ENCODE measurements at regions not wholly inside any gene's neighbourhood (a gene's known extent, or its start where the extent isn't known, plus 50 kb on each side); places are given as distances from the start of the nearest gene placed in this dataset.

- Histone ChIP-seq H3K4me2 (no peak overlapping the region), H4K20me1 (ENCODE audit: insufficient read depth) (no peaks in the 10 kb centered on the region), H3K36me3 (replicated peaks in 1 of 2; ENCODE audit: control insufficient read depth in 1 of 2, insufficient read depth in 2 of 2, low read length in 1 of 2) (no peaks in the 10 kb centered on the region), H3K27ac (ENCODE audit: low read depth in 2 of 2, low read length in 1 of 2) (no peak overlapping the region), H3K9me2 (no peaks in the 10 kb centered on the region), H3K79me2 (ENCODE audit: insufficient read depth) (no peaks in the 10 kb centered on the region), H3K9ac (no peak overlapping the region), H3K27me3 (ENCODE audit: insufficient read depth) (no peaks in the 10 kb centered on the region), H3K9me3 (no peaks in the 10 kb centered on the region), H3F3A (replicated peaks; ENCODE audit: insufficient read depth) (no peaks in the 10 kb centered on the region), H3K4me3 (ENCODE audit: low read depth in 2 of 2, low read length in 1 of 2) (no peak overlapping the region), H3K4me1 (ENCODE audit: control insufficient read depth in 1 of 2, insufficient read depth in 2 of 2, low read depth in 1 of 2, low read length in 1 of 2) (peaks cover 0 to 7% of the 10 kb centered on the region in 2 experiments; a peak in 2 of 4 replicates), H2AFZ (ENCODE audit: low read depth) (no peak overlapping the region)
- no peak for TF ChIP-seq CTCF (IDR thresholded peaks at IDR 0.05)
- WGBS (ENCODE audit: low lambda C conversion rate) = 61% methylated on average over 7 of the region's 8 CpGs
- DNase-seq = no peak
- CTCF ChIA-PET = no interaction called here
- POLR2A ChIA-PET = no interaction called here
These were observed 323.5 kb downstream of the SIPA1L2 start for GRCh38 chr1:232306269-232306961.

- no peaks in the 10 kb centered on the region for H3K36me3 ChIP-seq (replicated peaks in 1 of 2; ENCODE audit: control insufficient read depth in 1 of 2, insufficient read depth in 2 of 2, low read length in 1 of 2)
- H3F3A ChIP-seq (replicated peaks; ENCODE audit: insufficient read depth) = no peaks in the 10 kb centered on the region
- H3K79me2 ChIP-seq (ENCODE audit: insufficient read depth) = no peaks in the 10 kb centered on the region
- no peaks in the 10 kb centered on the region for H3K9me2 ChIP-seq
- CTCF ChIA-PET = no interaction called here
- WGBS (ENCODE audit: low lambda C conversion rate) = 29% methylated on average over 4 of the region's 4 CpGs
- POLR2A ChIA-PET = no interaction called here
- H4K20me1 ChIP-seq (ENCODE audit: insufficient read depth) = no peaks in the 10 kb centered on the region
- peaks cover 0 to 7% of the 10 kb centered on the region in 2 experiments; a peak in 2 of 4 replicates for H3K4me1 ChIP-seq (ENCODE audit: control insufficient read depth in 1 of 2, insufficient read depth in 2 of 2, low read depth in 1 of 2, low read length in 1 of 2)
- no peak overlapping the region for H2AFZ ChIP-seq (ENCODE audit: low read depth)
- no peaks in the 10 kb centered on the region for H3K27me3 ChIP-seq (ENCODE audit: insufficient read depth)
- H3K4me2 ChIP-seq = no peak overlapping the region
- H3K9me3 ChIP-seq = no peaks in the 10 kb centered on the region
- H3K9ac ChIP-seq = no peak overlapping the region
- H3K27ac ChIP-seq (ENCODE audit: low read depth in 2 of 2, low read length in 1 of 2) = no peak overlapping the region
- DNase-seq = no peak
- H3K4me3 ChIP-seq (ENCODE audit: low read depth in 2 of 2, low read length in 1 of 2) = no peak overlapping the region
- TF ChIP-seq IRF3 (IDR thresholded peaks at IDR 0.05; ENCODE audit: low read depth, low read length) (no peak), NRF1 (IDR thresholded peaks at IDR 0.05; ENCODE audit: low read depth, low read length) (no peak), USF1 (IDR thresholded peaks at IDR 0.05; ENCODE audit: borderline replicate concordance, low read depth) (no peak), TCF12 (IDR thresholded peaks at IDR 0.05) (no peak), FOXJ3 (CRISPR knock-in tag; IDR thresholded peaks at IDR 0.05) (no peak), RXRA (IDR thresholded peaks at IDR 0.05; ENCODE audit: borderline replicate concordance, low read depth) (no peak), SMC3 (IDR thresholded peaks at IDR 0.05; ENCODE audit: low read depth, low read length) (no peak)
- TF ChIP-seq, protein P1, sequence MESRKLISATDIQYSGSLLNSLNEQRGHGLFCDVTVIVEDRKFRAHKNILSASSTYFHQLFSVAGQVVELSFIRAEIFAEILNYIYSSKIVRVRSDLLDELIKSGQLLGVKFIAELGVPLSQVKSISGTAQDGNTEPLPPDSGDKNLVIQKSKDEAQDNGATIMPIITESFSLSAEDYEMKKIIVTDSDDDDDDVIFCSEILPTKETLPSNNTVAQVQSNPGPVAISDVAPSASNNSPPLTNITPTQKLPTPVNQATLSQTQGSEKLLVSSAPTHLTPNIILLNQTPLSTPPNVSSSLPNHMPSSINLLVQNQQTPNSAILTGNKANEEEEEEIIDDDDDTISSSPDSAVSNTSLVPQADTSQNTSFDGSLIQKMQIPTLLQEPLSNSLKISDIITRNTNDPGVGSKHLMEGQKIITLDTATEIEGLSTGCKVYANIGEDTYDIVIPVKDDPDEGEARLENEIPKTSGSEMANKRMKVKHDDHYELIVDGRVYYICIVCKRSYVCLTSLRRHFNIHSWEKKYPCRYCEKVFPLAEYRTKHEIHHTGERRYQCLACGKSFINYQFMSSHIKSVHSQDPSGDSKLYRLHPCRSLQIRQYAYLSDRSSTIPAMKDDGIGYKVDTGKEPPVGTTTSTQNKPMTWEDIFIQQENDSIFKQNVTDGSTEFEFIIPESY (IDR thresholded peaks at IDR 0.05; ENCODE audit: borderline replicate concordance, low read depth) = no peak
These were observed 324.9 kb downstream of the SIPA1L2 start for GRCh38 chr1:232305050-232305449.

Data from SK-N-SH (cell line).